ENCODE measurements at regions not wholly inside any gene's neighbourhood (a gene's known extent, or its start where the extent isn't known, plus 50 kb on each side); places are given as distances from the start of the nearest gene placed in this dataset.
A peak's percentile ranks its signal among the peaks of the same experiment; 100 is the strongest.

- TF ChIP-seq, protein P1, sequence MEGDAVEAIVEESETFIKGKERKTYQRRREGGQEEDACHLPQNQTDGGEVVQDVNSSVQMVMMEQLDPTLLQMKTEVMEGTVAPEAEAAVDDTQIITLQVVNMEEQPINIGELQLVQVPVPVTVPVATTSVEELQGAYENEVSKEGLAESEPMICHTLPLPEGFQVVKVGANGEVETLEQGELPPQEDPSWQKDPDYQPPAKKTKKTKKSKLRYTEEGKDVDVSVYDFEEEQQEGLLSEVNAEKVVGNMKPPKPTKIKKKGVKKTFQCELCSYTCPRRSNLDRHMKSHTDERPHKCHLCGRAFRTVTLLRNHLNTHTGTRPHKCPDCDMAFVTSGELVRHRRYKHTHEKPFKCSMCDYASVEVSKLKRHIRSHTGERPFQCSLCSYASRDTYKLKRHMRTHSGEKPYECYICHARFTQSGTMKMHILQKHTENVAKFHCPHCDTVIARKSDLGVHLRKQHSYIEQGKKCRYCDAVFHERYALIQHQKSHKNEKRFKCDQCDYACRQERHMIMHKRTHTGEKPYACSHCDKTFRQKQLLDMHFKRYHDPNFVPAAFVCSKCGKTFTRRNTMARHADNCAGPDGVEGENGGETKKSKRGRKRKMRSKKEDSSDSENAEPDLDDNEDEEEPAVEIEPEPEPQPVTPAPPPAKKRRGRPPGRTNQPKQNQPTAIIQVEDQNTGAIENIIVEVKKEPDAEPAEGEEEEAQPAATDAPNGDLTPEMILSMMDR (conservative IDR thresholded peaks at IDR 0.05; ENCODE audit: low read length): peak; percentile 54
- TF ChIP-seq EZH2phosphoT487 (IDR thresholded peaks at IDR 0.05; ENCODE audit: borderline replicate concordance): no peak
Measured at GRCh38 chr9:85332487-85332886, 409.3 kb downstream of the AGTPBP1 start.

Measured in Loucy (cell line).